HCT116 (cell line): ENCODE measurements at regions not wholly inside any gene's neighbourhood (a gene's known extent, or its start where the extent isn't known, plus 50 kb on each side); places are given as distances from the start of the nearest gene placed in this dataset.

ENCODE experiments used
- ATAC-seq: fragments of 200-7000 bp; cut with Tn5 transposase; 2 replicates; pipeline ENCODE4 v1.9.1; 2020; ENCODE audit warnings: mild to moderate bottlenecking, moderate library complexity
- BruUV-seq: library from RNA; stranded (reverse); fragments of 400-500 nt; replicated peaks from 2 replicates; lab custom pipeline; 2021; lab: Mats Ljungman, UMichigan
- CTCF ChIA-PET: fragments of 300-600 bp; sonication (Branson Sonifier 250); formaldehyde crosslinking; loops from one replicate; lab custom pipeline; 2021; ENCODE audit warnings: antibody characterized with exemption; lab: Charles Lee
- POLR2A ChIA-PET: fragments of 300-600, 350-600 bp; sonication (Branson Sonifier 250); formaldehyde crosslinking; loops from one replicate; lab custom pipeline; 2021; ENCODE audit warnings: antibody characterized with exemption; lab: Charles Lee
- RAD21 ChIA-PET, 2 experiments: fragments of 300-600 bp; sonication (Branson Sonifier 250); formaldehyde crosslinking; loops; one replicate each; lab custom pipeline; 2023; ENCODE audit warnings: low total read pairs in 2 of 2; ENCODE audit not compliant: uncharacterized antibody in 2 of 2, unreplicated experiment in 2 of 2, low non-redundant PET in 1 of 2; lab: Charles Lee
- DNase-seq: peaks from one replicate; pipeline ENCODE4 v3.0.0-alpha.2; 2010; ENCODE audit warnings: low read depth, low spot score
- H2AFZ ChIP-seq: fragments of 200-600 bp; shearing (Covaris generic), sonication (generic); 2 replicates; pipeline ENCODE4 v1.6.1; 2017; ENCODE audit warnings: low read depth, mixed run types, mixed read lengths, antibody characterized with exemption, low read length; ENCODE audit not compliant: poor library complexity, severe bottlenecking
- H3K27ac ChIP-seq: 2 replicates; pipeline ENCODE4 v1.5.1; 2012; ENCODE audit warnings: low read depth, low read length
- H3K27me3 ChIP-seq: fragments of 200-600 bp; sonication (generic); 2 replicates; pipeline ENCODE4 v1.6.1; 2016; ENCODE audit warnings: mixed run types, low read length, mixed read lengths; ENCODE audit not compliant: insufficient read depth
- H3K36me3 ChIP-seq, 2 experiments: fragments of 200-500 bp in 1 of 2; fragments of 200-600 bp in 1 of 2; sonication (Bioruptor generic) in 1 of 2; sonication (generic) in 1 of 2; 2 replicates each; pipeline versions ENCODE4 v1.5.1 to v1.6.1; 2014 to 2016; ENCODE audit warnings: low read length in 2 of 2, inconsistent platforms in 1 of 2, mixed read lengths in 1 of 2, mixed run types in 1 of 2; ENCODE audit not compliant: insufficient read depth in 2 of 2, control insufficient read depth in 1 of 2
- H3K4me1 ChIP-seq, 2 experiments: fragments of 200-600 bp in 1 of 2; sonication (generic) in 1 of 2; 2 replicates each; pipeline versions ENCODE4 v1.5.1 to v1.6.1; 2012 to 2017; ENCODE audit warnings: low read length in 2 of 2, inconsistent platforms in 1 of 2, mild to moderate bottlenecking in 1 of 2, mixed read lengths in 1 of 2, mixed run types in 1 of 2, moderate library complexity in 1 of 2; ENCODE audit not compliant: insufficient read depth in 2 of 2, control insufficient read depth in 1 of 2
- H3K4me2 ChIP-seq: fragments of 200-600 bp; sonication (generic); 2 replicates; pipeline ENCODE4 v1.6.1; 2017; ENCODE audit warnings: mixed run types, low read length, mixed read lengths
- H3K4me3 ChIP-seq, 2 experiments: fragments of 200-600 bp in 1 of 2; sonication (generic) in 1 of 2; replicated peaks in 1 of 2; 2 replicates each; pipeline ENCODE4 v1.5.1; 2011 to 2016; ENCODE audit warnings: low read length in 2 of 2, control low read depth in 1 of 2, low read depth in 1 of 2, mild to moderate bottlenecking in 1 of 2, mixed read lengths in 1 of 2, mixed run types in 1 of 2
- H3K79me2 ChIP-seq: fragments of 200-600 bp; sonication (generic); 2 replicates; pipeline ENCODE4 v1.6.1; 2017; ENCODE audit warnings: mild to moderate bottlenecking, mixed run types, low read length, moderate library complexity, mixed read lengths; ENCODE audit not compliant: insufficient read depth
- H3K9ac ChIP-seq: fragments of 200-600 bp; sonication (generic); 2 replicates; pipeline ENCODE4 v1.6.1; 2016; ENCODE audit warnings: low read length, mixed read lengths
- H3K9me2 ChIP-seq: fragments of 200-600 bp; sonication (generic), shearing (Covaris generic); 2 replicates; pipeline ENCODE4 v1.6.1; 2017; ENCODE audit warnings: mixed run types, mild to moderate bottlenecking, moderate library complexity; ENCODE audit not compliant: insufficient read depth
- H3K9me3 ChIP-seq, 2 experiments: fragments of 200-500 bp in 1 of 2; fragments of 200-600 bp in 1 of 2; sonication (Bioruptor generic) in 1 of 2; sonication (generic) in 1 of 2; 2 replicates each; pipeline ENCODE4 v1.6.1; 2014 to 2017; ENCODE audit warnings: low read length in 2 of 2, mixed read lengths in 2 of 2, inconsistent platforms in 1 of 2, low read depth in 1 of 2, mild to moderate bottlenecking in 1 of 2, mixed run types in 1 of 2, moderate library complexity in 1 of 2; ENCODE audit not compliant: control insufficient read depth in 1 of 2, insufficient read depth in 1 of 2
- H4K20me1 ChIP-seq: fragments of 200-600 bp; sonication (generic), shearing (Covaris generic); 2 replicates; pipeline ENCODE4 v1.6.1; 2017; ENCODE audit warnings: mixed run types, mild to moderate bottlenecking, moderate library complexity; ENCODE audit not compliant: insufficient read depth
- CEBPB ChIP-seq: IDR thresholded peaks from 2 replicates; pipeline ENCODE4 v1.6.1; 2012; ENCODE audit warnings: low read depth
- ELF1 ChIP-seq: IDR thresholded peaks from 2 replicates; pipeline ENCODE4 v1.6.1; 2012; ENCODE audit warnings: low read depth, borderline replicate concordance
- EZH2phosphoT487 ChIP-seq: fragments of 200-600 bp; IDR thresholded peaks from 2 replicates; pipeline ENCODE4 v1.6.1; 2018; ENCODE audit warnings: antibody characterized with exemption, borderline replicate concordance
- JUND ChIP-seq: IDR thresholded peaks from 2 replicates; pipeline ENCODE4 v1.6.1; 2012
- POLR2A ChIP-seq: IDR thresholded peaks from 2 replicates; pipeline ENCODE4 v1.7.0; 2011; ENCODE audit warnings: borderline replicate concordance; ENCODE audit not compliant: insufficient read depth, insufficient read length; ENCODE audit errors: extremely low read depth
- RAD21 ChIP-seq: IDR thresholded peaks from 2 replicates; pipeline ENCODE4 v1.6.1; 2012; ENCODE audit warnings: low read depth, mild to moderate bottlenecking
- SIN3A ChIP-seq: IDR thresholded peaks from 2 replicates; pipeline ENCODE4 v1.6.1; 2012; ENCODE audit warnings: low read depth
- SP1 ChIP-seq: IDR thresholded peaks from 2 replicates; pipeline ENCODE4 v1.6.1; 2012; ENCODE audit warnings: low read depth
- ZFX ChIP-seq: fragments of 450-650 bp; IDR thresholded peaks from 2 replicates; pipeline ENCODE4 v1.6.1; 2017
- ZNF274 ChIP-seq: fragments of 200-500 bp; sonication (Bioruptor generic); IDR thresholded peaks from 2 replicates; pipeline ENCODE4 v1.6.1; 2014; ENCODE audit warnings: mild to moderate bottlenecking, low read depth, low read length, inconsistent platforms
- intact Hi-C: fragments of 100-400 bp; cut with micrococcal nuclease; formaldehyde crosslinking; loops from 2 replicates; pipeline ENCODE4 v1.10.0; 2022
- TF ChIP-seq, protein P1 (sequence below): IDR thresholded peaks from 2 replicates; pipeline ENCODE4 v1.6.1; 2012
- TF ChIP-seq, protein P2 (sequence below): IDR thresholded peaks from 2 replicates; pipeline ENCODE4 v1.6.1; 2011; ENCODE audit warnings: mild to moderate bottlenecking, low read length, moderate library complexity; ENCODE audit not compliant: insufficient replicate concordance; ENCODE audit errors: extremely low read depth

DNA sequence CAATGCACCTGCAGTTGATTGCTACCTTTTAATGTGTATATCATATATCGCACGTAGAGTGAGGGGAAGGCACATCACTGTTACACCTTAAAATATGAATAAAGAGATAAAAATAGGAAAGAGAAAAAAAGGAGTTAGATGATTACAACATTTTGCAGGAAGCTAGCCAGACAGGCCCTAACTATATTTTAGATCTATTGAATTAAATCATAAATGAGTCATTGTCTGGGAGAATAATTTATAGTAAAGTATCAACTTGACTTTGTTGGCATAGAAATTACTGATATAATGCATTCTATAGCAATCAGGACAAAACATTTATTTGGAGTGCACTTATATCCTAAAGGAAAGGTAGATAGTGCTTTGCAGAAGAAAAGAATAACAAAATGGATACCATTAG, 384.9 kb upstream of the NXPH2 start:
- Histone ChIP-seq H3K27me3 (no peaks in the 10 kb centered on the region), H4K20me1 (no peaks in the 10 kb centered on the region), H3K27ac (no peak overlapping the region), H3K36me3 (no peaks in the 10 kb centered on the region), H2AFZ (no peak overlapping the region), H3K79me2 (no peaks in the 10 kb centered on the region), H3K4me3 (no peak overlapping the region), H3K4me2 (no peak overlapping the region), H3K9me2 (no peaks in the 10 kb centered on the region), H3K9me3 (no peaks in the 10 kb centered on the region), H3K9ac (no peak overlapping the region), H3K4me1 (no peaks in the 10 kb centered on the region)
- no peak for TF ChIP-seq SIN3A
- no peak for TF ChIP-seq ZNF274
- no peak for TF ChIP-seq CEBPB
- TF ChIP-seq, protein P1, sequence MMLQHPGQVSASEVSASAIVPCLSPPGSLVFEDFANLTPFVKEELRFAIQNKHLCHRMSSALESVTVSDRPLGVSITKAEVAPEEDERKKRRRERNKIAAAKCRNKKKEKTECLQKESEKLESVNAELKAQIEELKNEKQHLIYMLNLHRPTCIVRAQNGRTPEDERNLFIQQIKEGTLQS, result no peak
- no peak for TF ChIP-seq EZH2phosphoT487
- TF ChIP-seq POLR2A, result no peak
- TF ChIP-seq SP1, result no peak
- no peak for TF ChIP-seq ELF1
- TF ChIP-seq RAD21, result no peak
- no peak for TF ChIP-seq JUND
- TF ChIP-seq ZFX, result no peak
- TF ChIP-seq, protein P2, sequence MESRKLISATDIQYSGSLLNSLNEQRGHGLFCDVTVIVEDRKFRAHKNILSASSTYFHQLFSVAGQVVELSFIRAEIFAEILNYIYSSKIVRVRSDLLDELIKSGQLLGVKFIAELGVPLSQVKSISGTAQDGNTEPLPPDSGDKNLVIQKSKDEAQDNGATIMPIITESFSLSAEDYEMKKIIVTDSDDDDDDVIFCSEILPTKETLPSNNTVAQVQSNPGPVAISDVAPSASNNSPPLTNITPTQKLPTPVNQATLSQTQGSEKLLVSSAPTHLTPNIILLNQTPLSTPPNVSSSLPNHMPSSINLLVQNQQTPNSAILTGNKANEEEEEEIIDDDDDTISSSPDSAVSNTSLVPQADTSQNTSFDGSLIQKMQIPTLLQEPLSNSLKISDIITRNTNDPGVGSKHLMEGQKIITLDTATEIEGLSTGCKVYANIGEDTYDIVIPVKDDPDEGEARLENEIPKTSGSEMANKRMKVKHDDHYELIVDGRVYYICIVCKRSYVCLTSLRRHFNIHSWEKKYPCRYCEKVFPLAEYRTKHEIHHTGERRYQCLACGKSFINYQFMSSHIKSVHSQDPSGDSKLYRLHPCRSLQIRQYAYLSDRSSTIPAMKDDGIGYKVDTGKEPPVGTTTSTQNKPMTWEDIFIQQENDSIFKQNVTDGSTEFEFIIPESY, result no peak
- ChIA-PET POLR2A (no interaction called here), RAD21 (no interaction called here), CTCF (no interaction called here)
- intact Hi-C loops, result no loop called here
- DNase-seq (no peak), ATAC-seq (no peak)
- BruUV-seq, result no TSS peak
